T-cell (primary cell): ENCODE measurements at regions not wholly inside any gene's neighbourhood (a gene's known extent, or its start where the extent isn't known, plus 50 kb on each side); places are given as distances from the start of the nearest gene placed in this dataset.

Experiments used
- ATAC-seq, 4 experiments: fragments of 200-7000 bp in 3 of 4; fragments of 150-1000 bp in 1 of 4; cut with Tn5 transposase; replicated peaks in 1 of 4; 1 replicate in 3 of 4; 2 replicates in 1 of 4; pipeline ENCODE4 v1.10.0; 2021; ENCODE audit warnings: moderate library complexity in 3 of 4, mild to moderate bottlenecking in 2 of 4, moderate number of reproducible peaks in 1 of 4
- CTCF ChIA-PET, 2 donors: fragments of 300-600 bp; sonication (Branson Sonifier 250); formaldehyde crosslinking; loops; one replicate each; lab custom pipeline; 2022; ENCODE audit warnings: antibody characterized with exemption in 2 of 2; lab: Charles Lee
- POLR2A ChIA-PET, 2 donors: fragments of 300-600 bp; sonication (Branson Sonifier 250); formaldehyde crosslinking; loops; one replicate each; lab custom pipeline; 2022; ENCODE audit warnings: antibody characterized with exemption in 2 of 2; lab: Charles Lee
- DNase-seq, 35 experiments: peaks; one replicate each; pipeline versions ENCODE4 v3.0.0 to v3.0.0-alpha.2; 2013 to 2023
- H3K27ac ChIP-seq: one replicate; pipeline ENCODE4 v1.5.1; 2013; ENCODE audit warnings: low read length
- H3K27me3 ChIP-seq, 2 experiments: replicated peaks in 1 of 2; 1 replicate in 1 of 2; 2 replicates in 1 of 2; pipeline versions ENCODE4 v1.6.1 to v1.7.0; 2013; ENCODE audit warnings: low read length in 1 of 2, mixed read lengths in 1 of 2; ENCODE audit not compliant: control insufficient read depth in 2 of 2, insufficient read depth in 2 of 2; ENCODE audit errors: extremely low read depth in 1 of 2
- H3K36me3 ChIP-seq, 2 donors: 1 replicate in 1 of 2; 2 replicates in 1 of 2; pipeline versions ENCODE4 v1.6.1 to v1.7.0; 2013; ENCODE audit warnings: low read length in 1 of 2; ENCODE audit not compliant: control insufficient read depth in 2 of 2, insufficient read depth in 1 of 2; ENCODE audit errors: extremely low read depth in 1 of 2
- H3K4me1 ChIP-seq, 2 experiments: 1 replicate in 1 of 2; 2 replicates in 1 of 2; pipeline versions ENCODE4 v1.6.1 to v1.7.0; 2013; ENCODE audit warnings: low read length in 2 of 2, mixed read lengths in 1 of 2; ENCODE audit not compliant: insufficient read depth in 2 of 2, control insufficient read depth in 1 of 2; ENCODE audit errors: extremely low read depth in 1 of 2
- H3K4me3 ChIP-seq, 2 donors: 1 replicate in 1 of 2; 2 replicates in 1 of 2; pipeline versions ENCODE4 v1.5.1 to v1.7.0; 2013; ENCODE audit warnings: mild to moderate bottlenecking in 2 of 2, low read length in 1 of 2, moderate library complexity in 1 of 2; ENCODE audit not compliant: control insufficient read depth in 1 of 2; ENCODE audit errors: extremely low read depth in 1 of 2
- H3K9me3 ChIP-seq: 2 replicates; pipeline ENCODE4 v1.7.0; 2013
- H3K27ac Mint-ChIP-seq, 2 donors: one replicate each; pipeline ENCODE4 v1.8.0; 2020 to 2021; ENCODE audit warnings: mild to moderate bottlenecking in 2 of 2, mixed read lengths in 2 of 2
- H3K27me3 Mint-ChIP-seq, 2 donors: one replicate each; pipeline ENCODE4 v1.8.0; 2021 to 2022; ENCODE audit warnings: mixed read lengths in 2 of 2
- H3K36me3 Mint-ChIP-seq: one replicate; pipeline ENCODE4 v1.8.0; 2021; ENCODE audit warnings: mixed read lengths
- H3K4me1 Mint-ChIP-seq, 3 donors: one replicate each; pipeline ENCODE4 v1.8.0; 2020 to 2022; ENCODE audit warnings: mixed read lengths in 3 of 3, mild to moderate bottlenecking in 1 of 3
- H3K4me3 Mint-ChIP-seq, 3 donors: one replicate each; pipeline ENCODE4 v1.8.0; 2020 to 2022; ENCODE audit warnings: mild to moderate bottlenecking in 3 of 3, mixed read lengths in 3 of 3, moderate library complexity in 3 of 3
- H3K9me3 Mint-ChIP-seq, 3 donors: one replicate each; pipeline ENCODE4 v1.8.0; 2020 to 2022; ENCODE audit warnings: mixed read lengths in 3 of 3
- WGBS: methylation state at CpG from one replicate; pipeline ENCODE4 v1.1.5; 2013; ENCODE audit warnings: missing lambda C conversion rate; ENCODE audit not compliant: insufficient coverage; 5-methylcytosine and 5-hydroxymethylcytosine counted together

- no peak overlapping the region for H3K27ac Mint-ChIP-seq
- no peaks in the 10 kb centered on the region for H3K36me3 Mint-ChIP-seq
- H3K4me1 Mint-ChIP-seq = peaks cover 0 to 4% (median 0%) of the 10 kb centered on the region in 3 donors
- Histone ChIP-seq H3K4me1 (no peaks in the 10 kb centered on the region), H3K27me3 (peaks cover 0 to 27% of the 10 kb centered on the region in 2 experiments), H3K36me3 (no peaks in the 10 kb centered on the region), H3K9me3 (no peaks in the 10 kb centered on the region), H3K27ac (no peak overlapping the region), H3K4me3 (no peak overlapping the region)
- ChIA-PET POLR2A (no interaction called here), CTCF (no interaction called here)
- peaks cover 2 to 5% (median 4%) of the 10 kb centered on the region in 3 donors for H3K9me3 Mint-ChIP-seq
- DNase-seq (no peak), ATAC-seq (no peak)
- 78% methylated on average over 7 of the region's 8 CpGs for WGBS
- H3K27me3 Mint-ChIP-seq = peaks cover 7 to 24% of the 10 kb centered on the region in 2 donors
- H3K4me3 Mint-ChIP-seq = no peak overlapping the region
Observed at GRCh38 chr10:118979661-118980060, 49.9 kb upstream of the NANOS1 start.
